NT2/D1 (cell line): ENCODE measurements at regions not wholly inside any gene's neighbourhood (a gene's known extent, or its start where the extent isn't known, plus 50 kb on each side); places are given as distances from the start of the nearest gene placed in this dataset.

Experiments
- SUZ12 ChIP-seq: IDR thresholded peaks from 2 replicates; pipeline ENCODE4 v1.6.1; 2011; ENCODE audit not compliant: insufficient read length, insufficient read depth; ENCODE audit errors: extremely low read depth
- YY1 ChIP-seq: IDR thresholded peaks from 2 replicates; pipeline ENCODE4 v1.6.1; 2011; ENCODE audit not compliant: insufficient read length, insufficient read depth
- ZNF274 ChIP-seq: IDR thresholded peaks from 2 replicates; pipeline ENCODE4 v1.6.1; 2011; ENCODE audit warnings: mild to moderate bottlenecking, low read depth, low read length

- TF ChIP-seq YY1 (no peak), ZNF274 (no peak), SUZ12 (no peak)
Observed at GRCh38 chr15:31245135-31245689, 81.4 kb upstream of the KLF13 start.
